A549 (cell line): ENCODE measurements at regions not wholly inside any gene's neighbourhood (a gene's known extent, or its start where the extent isn't known, plus 50 kb on each side); places are given as distances from the start of the nearest gene placed in this dataset.

Source experiments
- EP300 ChIP-seq, 2 experiments: fragments of >200 bp; sonication (Bioruptor Twin); formaldehyde crosslinking; IDR thresholded peaks; 2 replicates in 1 of 2; 3 replicates in 1 of 2; pipeline ENCODE4 v1.6.1; 2016 to 2017
- JUN ChIP-seq, 2 experiments: fragments of >200 bp; sonication (Bioruptor Twin); formaldehyde crosslinking; IDR thresholded peaks; 2 replicates in 1 of 2; 3 replicates in 1 of 2; pipeline ENCODE4 v1.6.1; 2016 to 2017
- KDM1A ChIP-seq: fragments of 200-600 bp; sonication (generic); IDR thresholded peaks from 2 replicates; pipeline ENCODE4 v1.6.1; 2016; ENCODE audit warnings: low read depth, mild to moderate bottlenecking
- KDM5A ChIP-seq: fragments of 200-600 bp; sonication (generic); IDR thresholded peaks from 2 replicates; pipeline ENCODE4 v1.6.1; 2016; ENCODE audit warnings: antibody characterized with exemption, mild to moderate bottlenecking
- MYC ChIP-seq: IDR thresholded peaks from 2 replicates; pipeline ENCODE4 v1.6.1; 2012; ENCODE audit warnings: mild to moderate bottlenecking, inconsistent platforms, low read length, improper control_type of control experiment, borderline replicate concordance
- SMC3 ChIP-seq: fragments of >200 bp; sonication (Bioruptor Twin); formaldehyde crosslinking; IDR thresholded peaks from 3 replicates; pipeline ENCODE4 v1.6.1; 2018; ENCODE audit warnings: inconsistent platforms
- TF ChIP-seq, protein P1 (sequence below): fragments of >200 bp; sonication (Bioruptor Twin); formaldehyde crosslinking; IDR thresholded peaks from 3 replicates; pipeline ENCODE4 v1.5.1; 2016
- TF ChIP-seq, protein P2 (sequence below): IDR thresholded peaks from 2 replicates; pipeline ENCODE4 v1.6.1; 2012

DNA sequence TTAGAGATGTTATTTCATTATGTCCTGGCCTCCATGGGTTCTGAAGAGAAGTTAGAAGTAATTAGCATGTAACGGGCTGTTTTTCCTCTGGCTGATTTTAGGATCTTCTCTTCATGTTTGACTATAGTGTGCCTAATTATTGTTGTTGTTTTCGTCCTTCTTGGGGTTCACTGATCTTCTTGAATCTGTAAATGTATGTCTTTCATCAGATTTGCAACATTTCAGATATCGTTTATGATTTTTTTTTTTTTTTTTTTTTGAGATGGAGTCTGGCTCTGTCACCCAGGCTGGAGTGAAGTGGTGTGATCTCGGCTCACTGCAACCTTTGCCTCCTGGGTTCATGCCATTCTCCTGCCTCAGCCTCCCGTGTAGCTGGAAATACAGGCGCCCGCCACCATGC, 246.7 kb downstream of the TFAP2C start:
- no peak for TF ChIP-seq SMC3
- no peak for TF ChIP-seq MYC
- TF ChIP-seq, protein P1, sequence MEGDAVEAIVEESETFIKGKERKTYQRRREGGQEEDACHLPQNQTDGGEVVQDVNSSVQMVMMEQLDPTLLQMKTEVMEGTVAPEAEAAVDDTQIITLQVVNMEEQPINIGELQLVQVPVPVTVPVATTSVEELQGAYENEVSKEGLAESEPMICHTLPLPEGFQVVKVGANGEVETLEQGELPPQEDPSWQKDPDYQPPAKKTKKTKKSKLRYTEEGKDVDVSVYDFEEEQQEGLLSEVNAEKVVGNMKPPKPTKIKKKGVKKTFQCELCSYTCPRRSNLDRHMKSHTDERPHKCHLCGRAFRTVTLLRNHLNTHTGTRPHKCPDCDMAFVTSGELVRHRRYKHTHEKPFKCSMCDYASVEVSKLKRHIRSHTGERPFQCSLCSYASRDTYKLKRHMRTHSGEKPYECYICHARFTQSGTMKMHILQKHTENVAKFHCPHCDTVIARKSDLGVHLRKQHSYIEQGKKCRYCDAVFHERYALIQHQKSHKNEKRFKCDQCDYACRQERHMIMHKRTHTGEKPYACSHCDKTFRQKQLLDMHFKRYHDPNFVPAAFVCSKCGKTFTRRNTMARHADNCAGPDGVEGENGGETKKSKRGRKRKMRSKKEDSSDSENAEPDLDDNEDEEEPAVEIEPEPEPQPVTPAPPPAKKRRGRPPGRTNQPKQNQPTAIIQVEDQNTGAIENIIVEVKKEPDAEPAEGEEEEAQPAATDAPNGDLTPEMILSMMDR = no peak
- TF ChIP-seq EP300 (IDR thresholded peaks at IDR 0.05) = no peak
- no peak for TF ChIP-seq KDM1A
- TF ChIP-seq JUN (IDR thresholded peaks at IDR 0.05) = no peak
- TF ChIP-seq, protein P2, sequence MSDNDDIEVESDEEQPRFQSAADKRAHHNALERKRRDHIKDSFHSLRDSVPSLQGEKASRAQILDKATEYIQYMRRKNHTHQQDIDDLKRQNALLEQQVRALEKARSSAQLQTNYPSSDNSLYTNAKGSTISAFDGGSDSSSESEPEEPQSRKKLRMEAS = no peak
- no peak for TF ChIP-seq KDM5A
